Transverse colon (tissue), 4 donors: ENCODE measurements at regions not wholly inside any gene's neighbourhood (a gene's known extent, or its start where the extent isn't known, plus 50 kb on each side); places are given as distances from the start of the nearest gene placed in this dataset.

Experiments
- DNase-seq: peaks from one replicate; pipeline ENCODE4 v3.0.0-alpha.2; 2019
- H3K27ac ChIP-seq, 4 donors: fragments of 200-600 bp; sonication (generic); 2 replicates each; pipeline ENCODE4 v1.5.1; 2016 to 2018; ENCODE audit warnings: inconsistent platforms in 4 of 4
- H3K27me3 ChIP-seq: fragments of 200-600 bp; sonication (generic); 2 replicates; pipeline ENCODE4 v1.5.1; 2017; ENCODE audit warnings: inconsistent platforms
- H3K36me3 ChIP-seq, 4 donors: fragments of 200-600 bp; sonication (generic); 2 replicates each; pipeline ENCODE4 v1.5.1; 2017 to 2019; ENCODE audit warnings: inconsistent platforms in 4 of 4
- H3K4me1 ChIP-seq, 4 donors: fragments of 200-600 bp; sonication (generic); 2 replicates each; pipeline ENCODE4 v1.5.1; 2017 to 2020; ENCODE audit warnings: inconsistent platforms in 4 of 4
- H3K4me3 ChIP-seq, 4 donors: fragments of 200-600 bp; sonication (generic); 1 replicate in 1 of 4; 2 replicates in 3 of 4; pipeline versions ENCODE4 v1.5.1 to v1.6.1; 2017 to 2019; ENCODE audit warnings: inconsistent platforms in 4 of 4
- H3K9me3 ChIP-seq, 2 donors: fragments of 200-600 bp; sonication (generic); 2 replicates each; pipeline ENCODE4 v1.5.1; 2017 to 2019; ENCODE audit warnings: inconsistent platforms in 2 of 2
- CTCF ChIP-seq, 5 experiments: fragments of 200-600 bp in 3 of 5; fragments of 450-650 bp in 2 of 5; sonication (generic) in 3 of 5; IDR thresholded peaks; 1 replicate in 2 of 5; 2 replicates in 3 of 5; pipeline ENCODE4 v1.5.1; 2016 to 2017; ENCODE audit warnings: antibody characterized with exemption in 5 of 5, inconsistent platforms in 3 of 5, mild to moderate bottlenecking in 2 of 5, moderate library complexity in 1 of 5
- EP300 ChIP-seq: sonication (generic); formaldehyde crosslinking; IDR thresholded peaks from one replicate; pipeline ENCODE4 v1.6.1; 2017; ENCODE audit warnings: antibody characterized with exemption, low read depth
- POLR2A ChIP-seq: fragments of 450-650 bp; IDR thresholded peaks from one replicate; pipeline ENCODE4 v1.6.1; 2016; ENCODE audit warnings: antibody characterized with exemption, mild to moderate bottlenecking, moderate library complexity
- POLR2AphosphoS5 ChIP-seq, 3 donors: sonication (generic); formaldehyde crosslinking; IDR thresholded peaks; one replicate each; pipeline ENCODE4 v1.6.1; 2016; ENCODE audit warnings: antibody characterized with exemption in 3 of 3
- WGBS, 2 donors: methylation state at CpG; one replicate each; pipeline ENCODE4 v1.1.5; 2018; ENCODE audit warnings: low coverage in 1 of 2; 5-methylcytosine and 5-hydroxymethylcytosine counted together
- in situ Hi-C, 4 donors: fragments of 200-750 bp; cut with MboI; loops; one replicate each; pipeline versions ENCODE4 v1.15.0 to v1.15.1; 2017; ENCODE audit warnings: low sequenced_read_pairs in 3 of 4, low pct_ligation_motif_present in 1 of 4, low pct_unique_long_range_greater_than_20kb in 1 of 4
- intact Hi-C: fragments of 100-400 bp; cut with DNase I; formaldehyde crosslinking; loops from one replicate; pipeline ENCODE4 v1.15.1; 2023; ENCODE audit warnings: low total_unique reads

- no peak for DNase-seq
- WGBS, 2 donors: 23 to 30% methylated on average over 7 of the region's 7 CpGs
- H3K4me3 ChIP-seq: no peak overlapping the region
- in situ Hi-C loops (no loop called here), intact Hi-C loops (no loop called here)
- peaks cover 0 to 5% (median 0%) of the 10 kb centered on the region in 4 donors for H3K4me1 ChIP-seq
- no peaks in the 10 kb centered on the region for H3K9me3 ChIP-seq
- no peak overlapping the region for H3K27ac ChIP-seq
- no peaks in the 10 kb centered on the region for H3K27me3 ChIP-seq
- TF ChIP-seq CTCF (IDR thresholded peaks at IDR 0.05) (peak in 4 of 5 experiments; percentile 18 to 50 (median 46)), POLR2AphosphoS5 (IDR thresholded peaks at IDR 0.05) (no peak)
- no peaks in the 10 kb centered on the region for H3K36me3 ChIP-seq
Measured at GRCh38 chr4:180665994-180666824, 1577.0 kb upstream of the TENM3 start.

GRCh38 chr4:180668732-180669131 lies 1574.5 kb upstream of the TENM3 start:
- H3K27ac ChIP-seq: no peak overlapping the region
- in situ Hi-C loops: no loop called here
- no peaks in the 10 kb centered on the region for H3K27me3 ChIP-seq
- DNase-seq: no peak
- TF ChIP-seq POLR2AphosphoS5 (IDR thresholded peaks at IDR 0.05): no peak
- no peak for TF ChIP-seq EP300
- no peak for TF ChIP-seq CTCF (IDR thresholded peaks at IDR 0.05)
- TF ChIP-seq POLR2A: no peak
- no peaks in the 10 kb centered on the region for H3K36me3 ChIP-seq
- no peaks in the 10 kb centered on the region for H3K9me3 ChIP-seq
- peaks cover 0 to 5% (median 0%) of the 10 kb centered on the region in 4 donors for H3K4me1 ChIP-seq
- WGBS, 2 donors: 89 to 92% methylated on average over 10 to 14 of the region's 14 CpGs
- intact Hi-C loops: no loop called here
- H3K4me3 ChIP-seq: no peak overlapping the region

- no peaks in the 10 kb centered on the region for H3K9me3 ChIP-seq
- H3K36me3 ChIP-seq: no peaks in the 10 kb centered on the region
- TF ChIP-seq EP300 (no peak), POLR2AphosphoS5 (IDR thresholded peaks at IDR 0.05) (no peak), CTCF (IDR thresholded peaks at IDR 0.05) (no peak), POLR2A (no peak)
- in situ Hi-C loops: no loop called here
- H3K27ac ChIP-seq: no peak overlapping the region
- peaks cover 0 to 5% (median 0%) of the 10 kb centered on the region in 4 donors for H3K4me1 ChIP-seq
- 63 to 72% methylated on average over 4 of the region's 4 CpGs for WGBS, 2 donors
- H3K27me3 ChIP-seq: no peaks in the 10 kb centered on the region
- DNase-seq: no peak
- intact Hi-C loops: no loop called here
- H3K4me3 ChIP-seq: no peak overlapping the region
Measured at GRCh38 chr4:180669680-180670079, 1573.5 kb upstream of the TENM3 start.

- in situ Hi-C loops: no loop called here
- intact Hi-C loops: no loop called here
- H3K4me1 ChIP-seq: no peaks in the 10 kb centered on the region
- DNase-seq: no peak
- no peak overlapping the region for H3K4me3 ChIP-seq
- H3K27ac ChIP-seq: no peak overlapping the region
- no peaks in the 10 kb centered on the region for H3K9me3 ChIP-seq
- TF ChIP-seq CTCF (IDR thresholded peaks at IDR 0.05): no peak
- TF ChIP-seq POLR2AphosphoS5 (IDR thresholded peaks at IDR 0.05): no peak
- no peak for TF ChIP-seq POLR2A
- TF ChIP-seq EP300: no peak
- H3K27me3 ChIP-seq: no peaks in the 10 kb centered on the region
- WGBS, 2 donors: 64 to 80% methylated on average over 3 to 4 of the region's 4 CpGs
- H3K36me3 ChIP-seq: no peaks in the 10 kb centered on the region
Measured at GRCh38 chr4:180674619-180675358, 1568.4 kb upstream of the TENM3 start.
